H1 (cell line): ENCODE measurements at regions not wholly inside any gene's neighbourhood (a gene's known extent, or its start where the extent isn't known, plus 50 kb on each side); places are given as distances from the start of the nearest gene placed in this dataset.

ENCODE experiments used
- CTCF ChIA-PET: fragments of 300-600 bp; sonication (Branson Sonifier 250); formaldehyde crosslinking; loops from one replicate; lab custom pipeline; 2021; ENCODE audit not compliant: partially characterized antibody; lab: Charles Lee
- POLR2A ChIA-PET: fragments of 300-600 bp; sonication (Branson Sonifier 250); formaldehyde crosslinking; loops from one replicate; lab custom pipeline; 2021; ENCODE audit warnings: inconsistent platforms; ENCODE audit not compliant: partially characterized antibody; lab: Charles Lee
- DNase-seq, 2 experiments: peaks; one replicate each; pipeline versions ENCODE4 v3.0.0 to v3.0.0-alpha.2; 2010 to 2022; ENCODE audit warnings: low spot score in 2 of 2, low read depth in 1 of 2, mixed read lengths in 1 of 2
- FAIRE-seq: peaks from 2 replicates; lab custom pipeline; 2011; peaks lifted over from hg19 to GRCh38; lab: Jason Lieb, UNC
- H2AFZ ChIP-seq: 2 replicates; pipeline ENCODE4 v1.8.1; 2012; ENCODE audit warnings: low read length, inconsistent platforms
- H2AK5ac ChIP-seq: 2 replicates; pipeline ENCODE4 v1.6.1; 2013; ENCODE audit warnings: low read depth, low read length
- H2BK120ac ChIP-seq: replicated peaks from 2 replicates; pipeline ENCODE3; 2013; ENCODE audit warnings: low read depth, low read length, inconsistent platforms
- H2BK12ac ChIP-seq: 2 replicates; pipeline ENCODE4 v1.6.1; 2013; ENCODE audit warnings: low read depth, low read length
- H2BK15ac ChIP-seq: 2 replicates; pipeline ENCODE4 v1.6.1; 2013; ENCODE audit warnings: low read length
- H2BK20ac ChIP-seq: 2 replicates; pipeline ENCODE4 v1.6.1; 2013; ENCODE audit warnings: low read length
- H2BK5ac ChIP-seq: 2 replicates; pipeline ENCODE4 v1.6.1; 2013; ENCODE audit warnings: low read depth, low read length
- H3K14ac ChIP-seq: 2 replicates; pipeline ENCODE4 v1.6.1; 2013; ENCODE audit warnings: inconsistent platforms; ENCODE audit not compliant: insufficient read length
- H3K18ac ChIP-seq: 2 replicates; pipeline ENCODE4 v1.6.1; 2013; ENCODE audit warnings: low read length; ENCODE audit errors: extremely low read depth
- H3K23ac ChIP-seq: 2 replicates; pipeline ENCODE4 v1.6.1; 2013; ENCODE audit warnings: inconsistent platforms; ENCODE audit not compliant: insufficient read length
- H3K23me2 ChIP-seq: 2 replicates; pipeline ENCODE4 v1.6.1; 2013; ENCODE audit warnings: low read depth, low read length
- H3K27ac ChIP-seq: 2 replicates; pipeline ENCODE4 v1.6.1; 2011; ENCODE audit warnings: low read depth, low read length, inconsistent platforms
- H3K27me3 ChIP-seq, 4 experiments: replicated peaks in 1 of 4; 1 replicate in 1 of 4; 2 replicates in 3 of 4; pipeline versions ENCODE4 v1.6.1 to v1.8.1; 2011 to 2013; ENCODE audit warnings: low read length in 3 of 4, mild to moderate bottlenecking in 3 of 4, inconsistent platforms in 2 of 4, mixed read lengths in 2 of 4, moderate library complexity in 1 of 4; ENCODE audit not compliant: control insufficient read depth in 3 of 4, insufficient read depth in 3 of 4; ENCODE audit errors: extremely low read depth in 1 of 4
- H3K36me3 ChIP-seq, 4 experiments: 2 replicates each; pipeline versions ENCODE4 v1.6.1 to v1.8.1; 2011 to 2013; ENCODE audit warnings: mild to moderate bottlenecking in 4 of 4, low read length in 3 of 4, moderate library complexity in 2 of 4, control low read depth in 1 of 4, inconsistent platforms in 1 of 4; ENCODE audit not compliant: insufficient read depth in 4 of 4, control insufficient read depth in 2 of 4
- H3K4ac ChIP-seq: replicated peaks from 2 replicates; pipeline ENCODE3; 2013; ENCODE audit warnings: low read length, low read depth, mixed read lengths, inconsistent platforms; ENCODE audit not compliant: insufficient read length
- H3K4me1 ChIP-seq, 4 experiments: replicated peaks in 1 of 4; 1 replicate in 1 of 4; 2 replicates in 3 of 4; pipeline versions ENCODE4 v1.6.1 to v1.8.1; 2011 to 2013; ENCODE audit warnings: low read length in 3 of 4, inconsistent platforms in 2 of 4, mixed read lengths in 1 of 4; ENCODE audit not compliant: insufficient read depth in 4 of 4, control insufficient read depth in 3 of 4
- H3K4me2 ChIP-seq, 2 experiments: 2 replicates each; pipeline versions ENCODE4 v1.6.1 to v1.8.1; 2011 to 2013; ENCODE audit warnings: low read depth in 2 of 2, low read length in 2 of 2, control low read depth in 1 of 2, inconsistent platforms in 1 of 2, mild to moderate bottlenecking in 1 of 2; ENCODE audit not compliant: insufficient read depth in 1 of 2
- H3K4me3 ChIP-seq, 4 experiments: fragments of 200-600, 300-600 bp in 1 of 4; sonication (generic), shearing (Covaris generic), sonication (Bioruptor Twin) in 1 of 4; 2 replicates each; pipeline versions ENCODE4 v1.5.1 to v1.8.1; 2011 to 2016; ENCODE audit warnings: low read length in 4 of 4, low read depth in 3 of 4, control low read depth in 2 of 4, inconsistent platforms in 2 of 4, mild to moderate bottlenecking in 2 of 4, mixed read lengths in 1 of 4, moderate library complexity in 1 of 4; ENCODE audit not compliant: insufficient read depth in 2 of 4; ENCODE audit errors: extremely low read depth in 1 of 4
- H3K56ac ChIP-seq: replicated peaks from 2 replicates; pipeline ENCODE3; 2013; ENCODE audit warnings: low read depth, mild to moderate bottlenecking, mixed read lengths, low read length, inconsistent platforms; ENCODE audit not compliant: insufficient read length
- H3K79me1 ChIP-seq: 2 replicates; pipeline ENCODE4 v1.6.1; 2013; ENCODE audit warnings: low read depth, low read length, control low read depth
- H3K79me2 ChIP-seq, 2 experiments: 2 replicates each; pipeline versions ENCODE4 v1.6.1 to v1.8.1; 2012 to 2013; ENCODE audit warnings: low read length in 2 of 2, mild to moderate bottlenecking in 2 of 2, inconsistent platforms in 1 of 2; ENCODE audit not compliant: insufficient read depth in 2 of 2, control insufficient read depth in 1 of 2
- H3K9ac ChIP-seq, 4 experiments: replicated peaks in 1 of 4; 1 replicate in 1 of 4; 2 replicates in 3 of 4; pipeline versions ENCODE4 v1.6.1 to v1.8.1; 2011 to 2013; ENCODE audit warnings: low read depth in 3 of 4, low read length in 3 of 4, control low read depth in 2 of 4, mild to moderate bottlenecking in 2 of 4, moderate library complexity in 2 of 4, inconsistent platforms in 1 of 4; ENCODE audit errors: extremely low read depth in 1 of 4
- H3K9me3 ChIP-seq, 2 experiments: 2 replicates each; pipeline versions ENCODE4 v1.6.1 to v1.8.1; 2012 to 2013; ENCODE audit warnings: mild to moderate bottlenecking in 2 of 2, moderate library complexity in 2 of 2, control low read depth in 1 of 2, inconsistent platforms in 1 of 2, low read depth in 1 of 2, low read length in 1 of 2, mixed read lengths in 1 of 2; ENCODE audit not compliant: insufficient read depth in 2 of 2
- H4K20me1 ChIP-seq, 2 experiments: replicated peaks in 1 of 2; 2 replicates each; pipeline versions ENCODE3 to v1.8.1; 2011 to 2013; ENCODE audit warnings: inconsistent platforms in 2 of 2, low read length in 2 of 2, mild to moderate bottlenecking in 1 of 2; ENCODE audit not compliant: insufficient read depth in 2 of 2, control insufficient read depth in 1 of 2
- H4K5ac ChIP-seq: 2 replicates; pipeline ENCODE4 v1.6.1; 2013; ENCODE audit warnings: low read length, low read depth, mixed read lengths, inconsistent platforms; ENCODE audit not compliant: insufficient read length
- H4K8ac ChIP-seq: 2 replicates; pipeline ENCODE4 v1.8.0; 2013; ENCODE audit warnings: mild to moderate bottlenecking, moderate library complexity, low read length, inconsistent platforms; ENCODE audit not compliant: insufficient read depth; ENCODE audit errors: extremely low read depth
- H4K91ac ChIP-seq: replicated peaks from 2 replicates; pipeline ENCODE3; 2013; ENCODE audit warnings: low read length, mixed read lengths, inconsistent platforms; ENCODE audit not compliant: insufficient read length
- BCL11A ChIP-seq, 2 experiments: IDR thresholded peaks; one replicate each; pipeline ENCODE4 v1.6.1; 2011; ENCODE audit warnings: low read depth in 2 of 2, low read length in 2 of 2, mild to moderate bottlenecking in 2 of 2
- EP300 ChIP-seq, 2 experiments: IDR thresholded peaks; 1 replicate in 1 of 2; 2 replicates in 1 of 2; pipeline ENCODE4 v1.6.1; 2011 to 2012; ENCODE audit warnings: low read depth in 2 of 2, low read length in 2 of 2, mild to moderate bottlenecking in 2 of 2, borderline replicate concordance in 1 of 2, inconsistent platforms in 1 of 2, moderate library complexity in 1 of 2
- JUN ChIP-seq: IDR thresholded peaks from 2 replicates; pipeline ENCODE4 v1.6.1; 2011; ENCODE audit warnings: low read depth, mild to moderate bottlenecking, improper control_type of control experiment, low read length
- JUND ChIP-seq: IDR thresholded peaks from 2 replicates; pipeline ENCODE4 v1.6.1; 2011; ENCODE audit warnings: mild to moderate bottlenecking, improper control_type of control experiment, low read length
- KDM4A ChIP-seq: IDR thresholded peaks from one replicate; pipeline ENCODE4 v1.7.1; 2012; ENCODE audit warnings: low read depth, mild to moderate bottlenecking, moderate library complexity, low read length, inconsistent platforms; ENCODE audit not compliant: severe bottlenecking
- MAFK ChIP-seq: IDR thresholded peaks from 2 replicates; pipeline ENCODE4 v1.6.1; 2012; ENCODE audit warnings: low read depth, mild to moderate bottlenecking, improper control_type of control experiment, low read length
- PHF8 ChIP-seq: fragments of 200-600 bp; sonication (generic); conservative IDR thresholded peaks from 2 replicates; pipeline ENCODE4 v1.7.1; 2012; ENCODE audit warnings: low read depth, mild to moderate bottlenecking, inconsistent platforms, low read length, moderate library complexity
- SIRT6 ChIP-seq: IDR thresholded peaks from one replicate; pipeline ENCODE4 v1.7.1; 2012; ENCODE audit warnings: low read length, inconsistent platforms
- WGBS, 2 experiments: shearing (Covaris generic) in 1 of 2; methylation state at CpG; one replicate each; pipeline versions ENCODE4 v1.1.6 to v1.1.7; 2013 to 2015; ENCODE audit warnings: low lambda C conversion rate in 2 of 2, mixed read lengths in 2 of 2, inconsistent platforms in 1 of 2, low coverage in 1 of 2, missing lambda C conversion rate in 1 of 2; ENCODE audit not compliant: insufficient replicate concordance in 2 of 2, insufficient coverage in 1 of 2, insufficient read length in 1 of 2; ENCODE audit errors: extremely low coverage in 1 of 2, missing lambda C conversion rate in 1 of 2; 5-methylcytosine and 5-hydroxymethylcytosine counted together
- TF ChIP-seq, protein P1 (sequence below): IDR thresholded peaks from 2 replicates; pipeline ENCODE4 v1.6.1; 2011; ENCODE audit warnings: low read depth, mild to moderate bottlenecking, low read length; ENCODE audit not compliant: insufficient read depth

GRCh38 chr20:26308961-26309360 lies 612.3 kb upstream of the ZNF337 start:
- H2BK120ac ChIP-seq, result no peak overlapping the region

More at GRCh38 chr20:26308961-26309360, 612.3 kb upstream of the ZNF337 start:
- Histone ChIP-seq H3K27ac (no peak overlapping the region), H2BK15ac (no peak overlapping the region), H4K91ac (no peak overlapping the region), H3K14ac (no peak overlapping the region), H4K20me1 (no peaks in the 10 kb centered on the region), H3K9ac (no peak overlapping the region), H3K4me3 (no peak overlapping the region), H3K23ac (no peak overlapping the region), H4K8ac (no peak overlapping the region), H2BK12ac (no peak overlapping the region), H2BK20ac (no peak overlapping the region), H3K27me3 (no peaks in the 10 kb centered on the region), H2AFZ (no peak overlapping the region), H3K36me3 (no peaks in the 10 kb centered on the region), H4K5ac (no peak overlapping the region), H3K79me1 (no peaks in the 10 kb centered on the region), H2AK5ac (no peak overlapping the region), H3K4me1 (no peaks in the 10 kb centered on the region), H2BK5ac (no peak overlapping the region), H3K23me2 (no peaks in the 10 kb centered on the region), H3K4me2 (no peak overlapping the region), H3K9me3 (no peaks in the 10 kb centered on the region), H3K18ac (no peak overlapping the region), H3K79me2 (no peaks in the 10 kb centered on the region), H3K4ac (no peak overlapping the region), H3K56ac (no peak overlapping the region)
- TF ChIP-seq BCL11A (IDR thresholded peaks at IDR 0.05; ENCODE audit: low read depth in 2 of 2, low read length in 2 of 2), result no peak
- no peak for TF ChIP-seq SIRT6
- no peak for TF ChIP-seq MAFK
- TF ChIP-seq, protein P1, sequence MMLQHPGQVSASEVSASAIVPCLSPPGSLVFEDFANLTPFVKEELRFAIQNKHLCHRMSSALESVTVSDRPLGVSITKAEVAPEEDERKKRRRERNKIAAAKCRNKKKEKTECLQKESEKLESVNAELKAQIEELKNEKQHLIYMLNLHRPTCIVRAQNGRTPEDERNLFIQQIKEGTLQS, result no peak
- no peak for TF ChIP-seq PHF8
- TF ChIP-seq JUN, result no peak
- TF ChIP-seq EP300 (IDR thresholded peaks at IDR 0.05; ENCODE audit: borderline replicate concordance in 1 of 2, low read depth in 2 of 2, low read length in 2 of 2), result no peak
- TF ChIP-seq KDM4A, result no peak
- TF ChIP-seq JUND, result no peak
- no peak for DNase-seq
- no peak for FAIRE-seq
- ChIA-PET POLR2A (no interaction called here), CTCF (no interaction called here)
- 94% methylated on average over 2 of the region's 2 CpGs; no CpG with 5 or more reads in 1 of the 2 experiments for WGBS, 2 experiments
